HEK293 (cell line): ENCODE measurements at regions not wholly inside any gene's neighbourhood (a gene's known extent, or its start where the extent isn't known, plus 50 kb on each side); places are given as distances from the start of the nearest gene placed in this dataset.

ENCODE experiments used
- CTCF ChIA-PET: fragments of 350-600 bp; formaldehyde crosslinking; extraction: SDS; loops from one replicate; lab custom pipeline; 2021; ENCODE audit warnings: antibody characterized with exemption; lab: Yijun Ruan, JAX
- POLR2A ChIA-PET: fragments of 300-600 bp; formaldehyde crosslinking; extraction: SDS; loops from one replicate; lab custom pipeline; 2020; ENCODE audit warnings: antibody characterized with exemption, inconsistent platforms; lab: Yijun Ruan, JAX
- H3K27ac ChIP-seq: fragments of 200-500 bp; sonication (Bioruptor generic); 2 replicates; pipeline ENCODE4 v1.5.1; 2014; ENCODE audit warnings: low read depth, low read length, control low read depth, inconsistent platforms; ENCODE audit errors: extremely low read depth
- H3K36me3 ChIP-seq, 2 experiments: fragments of 200-500 bp in 1 of 2; sonication (Bioruptor generic) in 1 of 2; 1 replicate in 1 of 2; 2 replicates in 1 of 2; pipeline ENCODE4 v1.5.1; 2014 to 2017; ENCODE audit warnings: inconsistent platforms in 2 of 2, low read length in 2 of 2; ENCODE audit not compliant: control insufficient read depth in 2 of 2, insufficient read depth in 1 of 2
- H3K4me1 ChIP-seq: fragments of 200-500 bp; sonication (Bioruptor generic); 2 replicates; pipeline ENCODE4 v1.5.1; 2014; ENCODE audit warnings: mild to moderate bottlenecking, low read length, inconsistent platforms; ENCODE audit not compliant: control insufficient read depth, insufficient read depth
- H3K4me3 ChIP-seq: 2 replicates; pipeline ENCODE4 v1.5.1; 2011; ENCODE audit warnings: low read depth, mild to moderate bottlenecking, control low read depth, low read length, moderate library complexity
- H3K9me3 ChIP-seq: fragments of 200-500 bp; sonication (Bioruptor generic); 2 replicates; pipeline ENCODE4 v1.5.1; 2014; ENCODE audit warnings: low read depth, low read length, inconsistent platforms; ENCODE audit not compliant: control insufficient read depth, insufficient read depth
- BCL11A ChIP-seq: fragments of 450-650 bp; formaldehyde crosslinking; IDR thresholded peaks from 2 replicates; pipeline ENCODE4 v1.5.1; 2016; ENCODE audit warnings: low read depth, missing biosample characterization, missing genetic modification characterization
- CTCF ChIP-seq: fragments of 450-650 bp; formaldehyde crosslinking; IDR thresholded peaks from 2 replicates; pipeline ENCODE4 v1.5.1; 2016; ENCODE audit warnings: missing biosample characterization, missing genetic modification characterization
- HOXA7 ChIP-seq: sonication (generic); formaldehyde crosslinking; IDR thresholded peaks from 2 replicates; pipeline ENCODE4 v1.8.1; 2022; ENCODE audit warnings: missing genetic modification reagents, borderline replicate concordance
- KLF16 ChIP-seq: fragments of 450-650 bp; formaldehyde crosslinking; IDR thresholded peaks from 2 replicates; pipeline ENCODE4 v1.5.1; 2017; ENCODE audit warnings: missing biosample characterization, missing genetic modification characterization
- KLF9 ChIP-seq: fragments of 450-650 bp; formaldehyde crosslinking; IDR thresholded peaks from 2 replicates; pipeline ENCODE4 v1.5.1; 2016; ENCODE audit warnings: missing biosample characterization, missing genetic modification characterization, low read depth
- PRDM6 ChIP-seq: fragments of 450-650 bp; formaldehyde crosslinking; IDR thresholded peaks from 2 replicates; pipeline ENCODE4 v1.5.1; 2017; ENCODE audit warnings: missing biosample characterization, missing genetic modification characterization
- REPIN1 ChIP-seq: fragments of 450-650 bp; formaldehyde crosslinking; IDR thresholded peaks from 2 replicates; pipeline ENCODE4 v1.5.1; 2017; ENCODE audit warnings: missing biosample characterization, missing genetic modification characterization, low read depth
- ZBTB49 ChIP-seq: fragments of 450-650 bp; formaldehyde crosslinking; IDR thresholded peaks from 2 replicates; pipeline ENCODE4 v1.5.1; 2016; ENCODE audit warnings: missing biosample characterization, missing genetic modification characterization, low read depth
- ZEB2 ChIP-seq: fragments of 450-650 bp; formaldehyde crosslinking; IDR thresholded peaks from 2 replicates; pipeline ENCODE4 v1.5.1; 2016; ENCODE audit warnings: missing biosample characterization, missing genetic modification characterization
- ZFP69B ChIP-seq: fragments of 450-650 bp; formaldehyde crosslinking; IDR thresholded peaks from 2 replicates; pipeline ENCODE4 v1.5.1; 2016; ENCODE audit warnings: missing biosample characterization, missing genetic modification characterization
- ZIC2 ChIP-seq: fragments of 450-650 bp; formaldehyde crosslinking; IDR thresholded peaks from 2 replicates; pipeline ENCODE4 v1.5.1; 2016; ENCODE audit warnings: missing biosample characterization, missing genetic modification characterization
- ZNF2 ChIP-seq: fragments of 450-650 bp; formaldehyde crosslinking; IDR thresholded peaks from 2 replicates; pipeline ENCODE4 v1.5.1; 2016; ENCODE audit warnings: missing biosample characterization, missing genetic modification characterization
- ZNF416 ChIP-seq: fragments of 450-650 bp; formaldehyde crosslinking; IDR thresholded peaks from 2 replicates; pipeline ENCODE4 v1.5.1; 2016; ENCODE audit warnings: missing biosample characterization, missing genetic modification characterization
- ZNF549 ChIP-seq: fragments of 450-650 bp; IDR thresholded peaks from 2 replicates; pipeline ENCODE4 v1.5.1; 2018; ENCODE audit warnings: missing biosample characterization, missing genetic modification characterization, mild to moderate bottlenecking, inconsistent platforms, moderate library complexity
- ZNF660 ChIP-seq: fragments of 450-650 bp; IDR thresholded peaks from 2 replicates; pipeline ENCODE4 v1.5.1; 2018; ENCODE audit warnings: missing biosample characterization, mild to moderate bottlenecking, missing genetic modification characterization
- ZNF776 ChIP-seq: fragments of 450-650 bp; formaldehyde crosslinking; IDR thresholded peaks from 2 replicates; pipeline ENCODE4 v1.5.0; 2017; ENCODE audit warnings: missing biosample characterization, missing genetic modification characterization, borderline replicate concordance
- TF ChIP-seq, protein P1 (sequence below): fragments of 450-650 bp; formaldehyde crosslinking; IDR thresholded peaks from 2 replicates; pipeline ENCODE4 v1.5.1; 2016; ENCODE audit warnings: missing biosample characterization, missing genetic modification characterization

- no peak overlapping the region for H3K4me3 ChIP-seq
- no peaks in the 10 kb centered on the region for H3K4me1 ChIP-seq
- TF ChIP-seq ZIC2 (tag by site-specific recombination) (no peak), ZNF776 (no peak), ZNF2 (tag by site-specific recombination) (no peak), CTCF (no peak), BCL11A (tag by site-specific recombination) (no peak), REPIN1 (tag by site-specific recombination) (no peak), ZBTB49 (no peak), ZNF416 (no peak), KLF16 (tag by site-specific recombination) (no peak), ZNF660 (tag by site-specific recombination) (no peak), ZFP69B (tag by site-specific recombination) (no peak), PRDM6 (tag by site-specific recombination) (no peak), HOXA7 (CRISPR knock-in tag) (no peak), KLF9 (tag by site-specific recombination) (no peak), ZEB2 (no peak), ZNF549 (no peak)
- TF ChIP-seq, protein P1, sequence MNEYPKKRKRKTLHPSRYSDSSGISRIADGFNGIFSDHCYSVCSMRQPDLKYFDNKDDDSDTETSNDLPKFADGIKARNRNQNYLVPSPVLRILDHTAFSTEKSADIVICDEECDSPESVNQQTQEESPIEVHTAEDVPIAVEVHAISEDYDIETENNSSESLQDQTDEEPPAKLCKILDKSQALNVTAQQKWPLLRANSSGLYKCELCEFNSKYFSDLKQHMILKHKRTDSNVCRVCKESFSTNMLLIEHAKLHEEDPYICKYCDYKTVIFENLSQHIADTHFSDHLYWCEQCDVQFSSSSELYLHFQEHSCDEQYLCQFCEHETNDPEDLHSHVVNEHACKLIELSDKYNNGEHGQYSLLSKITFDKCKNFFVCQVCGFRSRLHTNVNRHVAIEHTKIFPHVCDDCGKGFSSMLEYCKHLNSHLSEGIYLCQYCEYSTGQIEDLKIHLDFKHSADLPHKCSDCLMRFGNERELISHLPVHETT, result no peak
- no peaks in the 10 kb centered on the region for H3K9me3 ChIP-seq
- CTCF ChIA-PET, result interaction anchor here (0.6 to 0.9 kb wide), 2 partner anchors 540 to 553 kb away, joined by 3 read pairs; no protein-coding TSS in a partner anchor
- H3K36me3 ChIP-seq, result no peaks in the 10 kb centered on the region
- POLR2A ChIA-PET, result no interaction called here
- H3K27ac ChIP-seq, result no peak overlapping the region
Measured at GRCh38 chr9:32918628-32919027, 82.8 kb downstream of the APTX start.
